NCI-H82 treated with DMSO at 0.1 percent for 48 hours (cell line): ENCODE measurements at regions not wholly inside any gene's neighbourhood (a gene's known extent, or its start where the extent isn't known, plus 50 kb on each side); places are given as distances from the start of the nearest gene placed in this dataset.
"Not testable (repeated sequence)": the region's sequence is repeated elsewhere in the genome, so short reads cannot be mapped to it uniquely, and the experiment has no call there.

Experiments
- DNase-seq: peaks from one replicate; lab custom pipeline; 2025; ENCODE audit not compliant: unreplicated experiment; lab: John Stamatoyannopoulos, UW

DNA sequence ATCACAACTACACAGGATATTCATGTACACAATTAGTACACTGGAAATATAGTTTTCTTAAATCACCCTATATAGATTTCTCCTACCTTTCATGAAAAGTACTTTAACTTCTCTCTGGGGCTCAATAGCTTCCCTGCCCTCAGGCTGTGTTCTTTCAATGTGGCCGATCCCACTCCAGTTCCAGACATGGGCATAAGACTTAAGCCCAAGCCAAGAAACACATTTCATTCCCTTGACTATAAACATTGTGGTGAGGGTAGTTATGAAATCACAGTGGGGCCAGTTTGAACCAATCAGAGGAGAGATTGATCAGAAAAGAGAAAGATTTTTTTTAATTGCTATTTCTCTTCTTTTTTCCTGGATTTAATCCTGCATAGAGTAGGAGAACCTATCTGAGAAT lies 904.6 kb upstream of the SORCS1 start:
- no peak for DNase-seq

DNA sequence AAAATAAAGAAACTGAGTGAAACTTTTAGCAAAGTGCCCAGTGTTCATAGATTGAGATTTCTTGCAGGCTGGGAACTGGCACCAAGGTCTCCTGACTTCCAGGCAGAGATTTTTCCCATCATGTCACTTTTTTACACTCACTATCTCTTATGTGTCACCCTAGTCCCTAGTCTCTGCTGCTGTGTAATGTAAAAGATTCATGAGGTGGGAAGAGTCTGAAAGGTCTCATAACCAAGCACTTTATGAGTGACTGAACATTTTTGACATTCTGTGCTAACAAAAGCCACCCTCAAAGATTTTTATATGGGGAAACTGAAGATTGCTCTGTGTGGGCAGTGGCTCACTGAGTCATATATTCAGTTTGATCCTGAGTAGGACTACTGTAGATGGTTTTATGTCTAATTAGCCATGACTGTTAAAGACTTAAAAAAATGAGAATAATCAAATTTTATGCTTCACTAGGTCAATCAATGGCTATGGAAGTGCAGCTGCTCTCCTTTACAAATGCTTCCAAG lies 900.3 kb upstream of the SORCS1 start:
- no peak for DNase-seq

DNA sequence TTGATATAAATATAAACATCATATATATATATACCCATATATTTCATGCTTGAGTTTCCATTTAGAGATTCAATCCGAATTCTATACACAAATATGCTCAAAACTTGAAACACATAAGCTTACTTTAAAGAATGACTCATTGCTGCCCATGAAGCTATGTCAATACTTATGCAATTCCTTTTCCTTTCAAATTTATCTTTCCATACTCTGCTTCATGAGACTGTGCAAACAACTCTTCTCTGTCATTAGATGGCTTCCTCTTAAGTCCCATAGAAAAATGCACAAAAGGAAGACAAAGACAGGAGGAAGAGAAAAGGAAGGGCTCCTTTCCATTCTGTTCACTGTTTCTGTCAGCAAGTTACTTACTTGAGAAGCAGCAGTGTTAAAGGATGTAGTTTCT lies 895.7 kb upstream of the SORCS1 start:
- no peak for DNase-seq

DNA sequence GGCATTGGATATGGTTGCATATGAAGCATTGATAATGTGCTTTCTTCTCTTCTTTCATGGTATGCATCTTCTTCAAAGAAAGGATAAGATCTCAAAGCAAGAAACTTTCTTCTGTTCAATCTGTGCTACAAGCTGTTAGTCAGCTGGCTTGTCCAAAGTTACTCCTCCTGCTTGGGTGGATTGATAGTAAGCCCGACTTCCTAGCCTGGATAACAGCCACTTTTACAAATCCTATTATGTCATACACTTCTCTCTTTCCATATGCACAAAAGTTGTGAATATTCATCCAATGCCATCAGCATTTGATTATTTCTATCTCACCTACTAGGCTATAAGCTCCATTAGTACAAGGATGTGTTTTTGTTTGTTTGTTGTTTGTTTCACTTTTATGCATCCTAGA lies 891.0 kb upstream of the SORCS1 start:
- no peak for DNase-seq

DNA sequence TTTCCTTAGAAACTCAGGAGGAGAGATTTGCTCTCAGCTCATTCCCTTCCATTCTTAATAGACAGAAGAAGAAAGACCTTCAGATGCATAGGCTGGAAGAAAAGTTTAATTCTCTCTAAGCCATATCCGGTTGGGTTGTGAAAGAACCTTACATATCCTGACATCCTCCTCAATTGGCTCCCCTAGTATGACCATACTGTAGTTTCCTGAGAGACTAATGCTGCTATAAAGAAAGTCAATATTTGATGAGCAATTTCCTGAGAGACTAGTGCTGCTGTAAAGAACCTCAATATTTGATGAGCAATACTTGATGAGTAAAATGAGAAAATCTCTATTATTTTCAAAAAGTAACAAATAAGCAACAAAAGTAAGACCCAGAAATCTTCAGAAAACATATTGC lies 888.5 kb upstream of the SORCS1 start:
- DNase-seq, result no peak

DNA sequence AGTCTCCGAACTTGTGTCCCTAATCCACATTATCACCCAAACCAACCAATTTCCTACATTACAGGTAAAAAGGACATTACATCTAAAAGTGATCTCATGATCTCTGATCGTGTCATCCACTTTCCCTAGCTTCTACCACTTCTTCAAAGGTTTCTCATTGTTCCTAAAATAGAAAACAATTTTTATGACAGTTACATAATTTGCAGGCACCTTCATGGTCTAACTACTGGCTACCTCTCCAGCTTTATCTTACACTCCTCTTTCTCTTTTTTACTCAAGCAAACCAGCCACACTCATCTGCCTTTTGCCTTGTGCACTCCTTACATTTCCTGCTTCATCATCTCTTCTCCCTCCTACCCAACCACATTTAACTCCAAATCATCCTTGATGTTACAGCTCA lies 886.7 kb upstream of the SORCS1 start:
- no peak for DNase-seq

DNA sequence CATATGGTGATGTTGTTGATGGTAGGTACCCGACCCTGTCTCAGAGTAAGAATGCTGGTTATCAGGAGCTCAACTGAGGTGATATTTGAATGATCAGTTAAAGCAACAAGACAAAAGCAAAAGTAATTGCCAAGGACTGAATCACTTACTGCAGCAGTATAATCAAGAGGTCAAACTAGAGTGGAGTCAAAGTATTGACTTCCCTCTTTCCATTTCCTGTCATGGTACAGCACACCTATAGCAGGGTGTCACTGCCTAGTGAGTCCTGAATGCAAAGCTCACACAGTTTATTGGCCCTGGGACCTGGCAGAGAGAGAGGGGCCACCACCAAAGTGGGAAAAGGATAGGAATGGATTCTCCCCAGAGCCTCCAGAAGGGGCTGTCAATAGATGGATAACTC lies 886.1 kb upstream of the SORCS1 start:
- DNase-seq, result no peak

DNA sequence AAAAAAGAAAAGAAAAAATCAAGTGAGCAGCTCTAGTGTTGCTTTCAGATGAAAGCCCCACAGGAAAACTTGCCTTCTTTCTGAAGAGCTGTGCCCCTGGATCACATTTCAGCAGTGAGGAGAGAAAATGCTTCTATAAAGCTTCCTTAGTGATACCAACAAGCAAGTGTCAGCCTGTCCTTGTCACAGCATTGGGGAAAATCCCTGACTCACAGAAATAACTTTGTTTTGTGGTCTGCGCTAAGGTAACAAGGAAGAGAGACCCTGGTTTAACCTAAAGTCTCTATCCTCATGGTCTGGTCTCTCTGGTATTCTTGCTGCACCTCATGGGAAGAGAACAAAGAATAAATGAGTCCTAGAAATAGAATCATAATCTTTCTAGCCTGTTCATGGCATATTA lies 885.2 kb upstream of the SORCS1 start:
- DNase-seq, result no peak

DNA sequence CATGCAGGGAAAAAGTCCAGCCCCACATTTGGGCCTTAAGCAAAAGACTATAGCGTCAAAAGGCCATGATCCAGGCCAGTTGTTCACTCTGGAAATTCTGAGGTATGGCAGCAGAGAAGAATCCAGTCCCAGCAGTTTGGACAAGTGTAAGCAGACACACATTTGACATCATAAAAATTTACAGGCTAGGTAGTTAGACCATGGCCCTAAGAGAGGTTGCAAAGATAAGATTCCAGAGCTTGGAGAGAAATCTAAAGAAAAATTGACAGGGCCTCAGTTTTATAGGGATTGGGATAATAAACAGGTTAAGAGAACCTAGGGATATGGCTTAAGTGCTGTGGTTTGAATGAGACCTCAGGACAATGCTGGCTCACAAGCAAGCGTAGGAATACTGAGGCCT lies 884.4 kb upstream of the SORCS1 start:
- DNase-seq, result no peak

DNA sequence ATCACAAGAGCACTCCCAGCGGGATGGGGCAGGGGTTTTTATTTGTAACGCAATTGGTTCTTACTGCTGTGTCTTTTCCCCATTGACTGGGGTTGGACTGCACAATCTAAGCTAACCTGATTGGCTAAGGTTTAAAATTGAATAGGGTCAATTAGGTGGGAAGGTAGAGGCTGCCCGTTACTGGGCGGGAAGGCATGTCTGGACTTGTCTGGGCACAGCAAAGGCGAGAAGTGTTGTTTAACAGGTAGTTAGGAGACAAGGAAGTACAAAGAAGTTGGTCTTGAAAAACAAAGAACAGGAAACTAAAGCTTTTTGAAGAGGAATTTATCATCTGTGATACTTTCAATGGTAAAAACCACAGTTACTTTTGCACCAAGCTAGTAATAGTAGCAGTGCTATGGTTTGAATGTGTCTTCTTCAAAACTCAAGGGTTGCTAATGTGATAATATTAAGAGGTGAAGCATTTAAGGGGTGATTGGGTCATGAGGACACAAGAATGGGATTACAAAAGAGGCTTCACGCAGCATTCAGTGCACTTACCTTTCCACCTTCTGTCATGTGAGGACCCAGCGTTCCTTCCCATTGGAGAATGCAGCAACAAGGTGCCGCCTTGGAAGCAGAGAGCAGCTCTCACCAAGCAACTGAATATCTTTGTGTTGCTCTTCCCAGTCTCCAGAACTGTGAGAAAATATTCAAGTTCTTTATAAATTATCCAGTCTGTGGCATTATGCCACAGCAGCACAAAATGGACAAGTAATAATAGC lies 875.5 kb upstream of the SORCS1 start:
- no peak for DNase-seq

DNA sequence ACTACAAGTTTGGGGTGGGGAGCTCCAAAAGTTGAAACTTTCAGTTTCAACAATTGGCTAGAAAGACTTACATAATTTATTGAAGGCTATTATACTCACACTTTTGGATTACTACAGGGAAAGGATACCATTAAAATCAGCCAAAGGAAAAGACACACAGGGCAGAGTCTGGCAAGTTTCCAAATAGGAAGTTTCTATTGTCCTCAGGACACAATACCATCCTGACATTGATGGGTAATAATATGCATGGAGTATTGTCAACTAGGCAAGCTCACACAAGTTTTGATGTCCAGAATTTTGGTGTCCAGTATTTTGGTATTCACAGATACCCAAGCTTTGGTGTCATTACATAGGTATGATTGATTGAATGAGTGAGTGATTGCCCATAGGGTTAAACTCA lies 872.6 kb upstream of the SORCS1 start:
- DNase-seq, result no peak

DNA sequence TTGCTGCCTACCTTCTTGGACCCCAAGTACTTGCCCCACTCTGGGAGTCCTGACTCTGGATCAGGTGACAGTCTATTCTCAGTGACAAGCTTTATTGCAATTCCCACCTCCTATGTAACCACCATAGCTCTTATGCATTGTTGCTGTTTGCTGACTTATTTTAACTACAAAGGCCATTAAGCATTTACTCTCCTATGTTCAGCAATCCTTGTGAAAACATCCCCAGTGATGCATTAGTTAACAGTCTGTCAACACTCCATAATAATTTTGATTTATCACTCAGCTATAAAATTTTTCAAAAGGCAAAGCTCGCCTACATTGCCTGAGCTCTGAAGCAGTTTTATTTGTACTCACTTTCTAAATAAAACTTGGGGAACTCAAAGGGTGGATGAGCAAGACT lies 871.8 kb upstream of the SORCS1 start:
- no peak for DNase-seq

DNA sequence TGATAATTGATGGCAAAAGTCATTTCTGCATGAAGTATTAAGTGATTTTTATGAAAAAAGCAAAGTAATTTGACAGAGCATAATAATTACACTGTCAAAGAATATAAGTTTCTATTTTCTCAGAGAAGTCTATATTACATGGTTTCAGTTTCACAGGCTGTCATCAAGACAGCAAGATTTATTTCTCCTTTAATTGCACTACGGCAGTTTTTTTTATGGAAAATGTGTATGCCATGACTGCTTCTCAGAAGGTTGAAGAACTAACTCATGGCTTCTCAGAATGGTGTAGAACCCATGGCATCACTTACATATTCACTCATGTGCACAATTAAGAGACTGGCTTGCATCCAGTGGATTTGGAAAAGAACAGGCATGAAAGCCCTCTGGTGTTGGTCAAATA lies 870.3 kb upstream of the SORCS1 start:
- DNase-seq, result no peak

DNA sequence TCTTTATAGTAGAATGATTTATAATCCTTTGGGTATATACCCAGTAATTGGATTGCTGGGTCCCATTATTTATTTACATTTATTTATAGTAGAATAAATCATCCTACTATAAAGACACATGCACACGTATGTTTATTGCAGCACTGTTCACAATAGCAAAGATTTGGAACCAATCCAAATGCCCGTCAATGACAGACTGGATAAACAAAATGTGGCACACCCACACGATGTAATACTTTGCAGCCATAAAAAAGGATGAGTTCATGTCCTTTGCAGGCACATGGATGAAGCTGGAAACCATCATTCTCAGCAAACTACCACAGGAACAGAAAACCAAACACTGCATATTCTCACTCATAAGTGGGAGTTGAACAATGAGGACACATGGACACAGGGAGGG lies 869.0 kb upstream of the SORCS1 start:
- DNase-seq, result not testable (repeated sequence)

DNA sequence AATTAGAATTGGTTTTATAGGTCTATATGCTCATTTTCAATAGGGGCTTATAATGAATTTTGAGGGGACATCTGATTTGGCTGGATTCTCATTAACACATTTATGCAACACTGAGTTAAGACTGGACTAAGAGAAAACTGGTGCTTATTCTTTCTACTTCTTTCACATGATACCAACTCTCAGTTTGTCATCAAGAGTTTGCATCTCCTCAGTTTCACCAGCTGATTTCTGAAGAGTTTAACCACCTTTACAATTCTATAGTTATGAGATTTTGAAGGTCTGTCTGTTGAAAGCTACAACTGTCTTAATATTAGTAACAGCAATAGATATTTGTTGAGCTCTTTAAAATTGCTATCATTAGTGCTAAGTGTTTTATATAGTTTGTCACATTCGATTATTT lies 867.0 kb upstream of the SORCS1 start:
- DNase-seq, result no peak

DNA sequence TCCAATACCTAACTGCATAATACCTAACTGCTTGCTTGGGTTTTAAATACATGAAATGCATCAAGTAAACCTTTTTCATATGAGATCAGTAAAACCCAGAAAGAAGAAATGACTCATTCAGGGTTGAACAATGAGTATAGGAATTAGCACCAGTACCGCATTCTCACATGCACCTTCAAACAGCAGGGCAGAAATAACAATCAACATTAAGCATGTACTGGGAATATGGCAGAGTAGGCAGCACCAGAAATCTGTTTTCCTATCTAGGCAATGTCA lies 850.3 kb upstream of the SORCS1 start:
- no peak for DNase-seq

DNA sequence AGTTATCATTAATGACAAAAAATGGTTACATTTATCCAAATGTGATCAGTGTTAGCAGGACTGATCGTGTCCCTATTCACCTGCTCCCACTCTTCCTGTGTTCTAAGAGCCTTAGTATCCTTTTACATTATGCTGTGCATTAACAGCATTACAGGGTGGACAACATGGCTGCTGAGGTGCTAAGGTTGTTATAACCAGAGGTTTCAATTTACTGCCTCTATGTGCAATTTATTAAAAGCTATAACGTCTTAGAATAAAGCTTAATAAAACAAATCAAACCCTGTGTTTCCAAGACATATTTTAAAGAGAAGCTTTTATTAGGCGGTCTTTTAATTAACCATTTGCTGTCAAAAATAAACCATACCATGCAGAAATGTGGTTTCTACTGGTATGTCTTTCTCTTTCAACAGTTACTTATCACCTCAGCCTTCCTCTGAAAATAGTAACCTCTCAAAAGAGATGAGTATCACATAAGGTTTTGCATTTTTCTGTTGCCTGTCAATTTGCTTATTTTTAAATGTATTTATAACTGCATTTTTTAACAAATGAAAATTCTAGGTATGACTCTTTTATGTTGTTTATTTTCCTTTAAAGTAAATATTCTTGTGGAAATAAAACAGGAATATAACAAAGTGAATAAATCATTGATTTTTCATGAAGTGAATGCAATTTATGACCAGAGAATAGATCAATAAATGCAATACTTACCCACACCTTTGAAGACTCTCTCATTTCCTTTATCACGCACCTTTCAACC lies 849.8 kb upstream of the SORCS1 start:
- DNase-seq, result no peak

DNA sequence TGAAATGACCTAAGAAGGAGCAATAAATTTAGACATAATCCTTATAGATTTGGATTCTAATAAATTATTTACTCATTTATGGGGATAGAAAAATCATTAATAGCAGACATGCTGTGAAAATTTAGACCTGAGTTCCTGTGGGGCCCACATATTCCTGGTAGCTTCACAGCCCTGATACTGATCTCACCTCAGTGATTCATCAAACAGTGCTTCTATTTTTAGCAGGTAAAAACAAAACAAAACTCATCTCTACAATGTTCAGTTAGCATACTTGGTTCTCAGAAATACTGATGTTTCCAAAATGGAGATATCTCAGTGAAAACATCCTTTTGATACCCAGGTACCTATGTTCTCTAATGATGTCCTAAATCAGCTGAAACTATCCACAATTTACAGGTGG lies 841.1 kb upstream of the SORCS1 start:
- DNase-seq, result no peak

DNA sequence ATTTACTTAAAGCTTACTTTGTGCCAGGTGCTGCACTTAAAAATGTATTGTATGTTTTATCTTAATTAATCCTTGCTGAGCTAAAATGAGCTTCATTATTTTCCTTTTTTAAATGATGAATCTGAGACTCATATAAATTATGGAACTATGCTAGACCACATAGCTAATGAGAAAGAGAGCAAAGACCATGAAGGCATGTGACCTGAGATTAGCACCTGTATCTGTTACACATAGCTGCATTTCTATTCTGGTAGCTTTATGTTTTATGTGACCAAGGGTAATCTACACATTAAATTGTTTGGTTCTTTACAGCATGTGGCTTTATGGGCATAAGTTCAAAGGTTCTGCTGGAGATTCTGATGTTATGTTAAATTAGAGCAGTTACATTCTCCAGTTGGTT lies 839.1 kb upstream of the SORCS1 start:
- DNase-seq, result no peak

DNA sequence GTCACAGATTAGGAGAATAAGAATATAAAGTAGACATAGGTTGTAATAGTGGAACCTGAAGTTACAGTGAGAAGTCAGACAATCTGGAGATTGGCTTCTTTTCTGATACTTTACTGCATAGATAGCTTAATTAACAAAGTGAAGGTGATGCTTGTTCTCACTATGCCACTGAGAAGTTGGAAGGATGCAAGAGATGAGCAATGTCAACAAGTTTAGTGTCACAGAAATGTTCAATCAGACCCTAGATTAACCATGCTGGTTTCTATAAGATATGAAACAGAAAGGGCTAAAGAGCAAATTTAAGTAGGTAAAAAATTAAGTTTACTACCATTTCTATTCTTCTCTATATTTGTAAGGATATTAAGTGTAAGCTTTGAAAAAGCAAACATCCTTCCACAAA lies 838.6 kb upstream of the SORCS1 start:
- DNase-seq, result no peak

DNA sequence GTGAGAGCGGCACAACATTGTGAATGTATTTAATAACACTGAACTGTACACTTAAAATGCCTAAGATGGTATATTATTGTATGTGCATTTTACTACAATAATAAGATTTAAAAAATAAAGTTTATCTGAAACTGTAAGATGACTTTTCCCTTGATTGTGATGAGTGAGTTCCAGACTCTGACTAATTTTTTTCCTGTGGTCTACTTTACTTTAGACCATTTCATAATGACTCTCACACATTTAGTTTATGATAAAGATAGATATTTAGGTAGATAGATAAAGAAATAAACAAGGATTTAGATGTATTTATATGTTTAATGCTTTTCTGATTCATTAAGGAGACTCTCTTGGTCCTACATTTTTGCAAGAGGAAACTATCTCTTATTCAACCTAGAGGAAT lies 835.9 kb upstream of the SORCS1 start:
- DNase-seq, result no peak

DNA sequence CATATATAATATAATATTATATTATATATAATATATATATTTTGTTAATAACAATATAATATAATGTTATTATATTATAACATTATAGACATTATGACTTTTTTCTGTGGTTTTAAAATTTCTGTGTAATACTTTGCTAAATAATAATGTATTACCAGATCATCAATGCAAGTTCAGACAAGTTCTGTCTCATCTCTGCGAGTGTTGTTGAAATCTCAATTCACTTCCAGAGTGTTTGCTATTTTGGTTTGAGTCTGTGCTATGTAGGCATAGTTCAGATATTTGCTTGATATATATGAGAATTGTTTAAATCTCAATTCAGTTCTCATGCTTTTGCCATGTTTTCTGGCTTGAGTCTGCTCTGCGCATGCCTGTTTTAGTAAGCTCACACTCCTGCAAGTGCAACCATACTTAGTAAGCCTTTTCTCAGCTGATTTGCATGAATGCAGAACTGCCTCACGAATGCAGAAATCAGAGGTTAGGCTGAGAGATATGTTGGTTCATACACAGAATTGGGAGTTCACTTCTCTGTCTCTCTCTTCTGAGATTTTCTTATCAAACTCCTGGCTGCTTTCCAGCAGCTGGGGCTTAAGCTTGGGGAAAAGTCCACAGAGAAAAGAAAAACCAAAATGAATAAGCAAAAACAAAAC lies 830.2 kb upstream of the SORCS1 start:
- DNase-seq, result no peak
